Loucy (cell line): ENCODE measurements at regions not wholly inside any gene's neighbourhood (a gene's known extent, or its start where the extent isn't known, plus 50 kb on each side); places are given as distances from the start of the nearest gene placed in this dataset.

Experiments used
- H2AFZ ChIP-seq: fragments of 200-600 bp; sonication (generic); 2 replicates; pipeline ENCODE4 v1.6.0; 2016; ENCODE audit warnings: antibody characterized with exemption, mild to moderate bottlenecking, low read length, moderate library complexity
- H3F3A ChIP-seq: fragments of 200-600 bp; 2 replicates; pipeline ENCODE4 v1.6.0; 2016; ENCODE audit warnings: antibody characterized with exemption, low read depth, mild to moderate bottlenecking
- H3K27me3 ChIP-seq: fragments of 200-600 bp; sonication (generic); 2 replicates; pipeline ENCODE4 v1.6.1; 2014; ENCODE audit warnings: low read length, mild to moderate bottlenecking; ENCODE audit not compliant: insufficient read depth, poor library complexity, severe bottlenecking
- H3K36me3 ChIP-seq: fragments of 200-600 bp; sonication (generic); 2 replicates; pipeline ENCODE4 v1.6.1; 2016; ENCODE audit warnings: low read length; ENCODE audit not compliant: insufficient read depth
- H3K4me1 ChIP-seq: fragments of 200-600 bp; sonication (generic); 2 replicates; pipeline ENCODE4 v1.5.1; 2014; ENCODE audit warnings: low read length, mild to moderate bottlenecking; ENCODE audit not compliant: insufficient read depth, poor library complexity, severe bottlenecking
- H3K4me2 ChIP-seq: fragments of 200-600 bp; sonication (generic); 2 replicates; pipeline ENCODE4 v1.6.0; 2014; ENCODE audit warnings: antibody characterized with exemption, low read length, low read depth, mild to moderate bottlenecking; ENCODE audit not compliant: poor library complexity, severe bottlenecking
- H3K4me3 ChIP-seq: fragments of 200-600 bp; sonication (generic); 2 replicates; pipeline ENCODE4 v1.5.1; 2014; ENCODE audit warnings: low read length, mild to moderate bottlenecking, mixed read lengths; ENCODE audit not compliant: poor library complexity, severe bottlenecking
- H3K79me2 ChIP-seq: fragments of 200-600 bp; sonication (generic); 2 replicates; pipeline ENCODE4 v1.6.1; 2014; ENCODE audit warnings: low read length; ENCODE audit not compliant: insufficient read depth
- H3K9ac ChIP-seq: fragments of 200-600 bp; sonication (generic); 2 replicates; pipeline ENCODE4 v1.6.0; 2014; ENCODE audit warnings: mild to moderate bottlenecking, low read depth, low read length, moderate library complexity; ENCODE audit not compliant: poor library complexity, severe bottlenecking
- H3K9me2 ChIP-seq: fragments of 200-600 bp; sonication (generic); replicated peaks from 2 replicates; pipeline ENCODE4 v1.6.1; 2016; ENCODE audit warnings: low read depth, low read length, mixed read lengths
- H3K9me3 ChIP-seq: fragments of 200-600 bp; sonication (generic); 2 replicates; pipeline ENCODE4 v1.6.1; 2014; ENCODE audit warnings: mild to moderate bottlenecking, antibody characterized with exemption, low read length, low read depth; ENCODE audit not compliant: insufficient read depth
- H4K20me1 ChIP-seq: fragments of 200-600 bp; sonication (generic); 2 replicates; pipeline ENCODE4 v1.6.0; 2014; ENCODE audit warnings: antibody characterized with exemption, low read length, mild to moderate bottlenecking; ENCODE audit not compliant: insufficient read depth, poor library complexity, severe bottlenecking
- EZH2phosphoT487 ChIP-seq: fragments of 200-600 bp; IDR thresholded peaks from 2 replicates; pipeline ENCODE4 v1.6.1; 2018; ENCODE audit warnings: antibody characterized with exemption, mild to moderate bottlenecking, moderate library complexity, borderline replicate concordance
- TF ChIP-seq, protein P1 (sequence below): fragments of 200-600 bp; sonication (generic); conservative IDR thresholded peaks from 2 replicates; pipeline ENCODE4 v1.5.1; 2014; ENCODE audit warnings: mild to moderate bottlenecking, antibody characterized with exemption, low read length

- Histone ChIP-seq H3K4me1 (no peaks in the 10 kb centered on the region), H3K9me3 (no peaks in the 10 kb centered on the region), H3K79me2 (no peaks in the 10 kb centered on the region), H3K4me3 (no peak overlapping the region), H3K36me3 (no peaks in the 10 kb centered on the region), H4K20me1 (no peaks in the 10 kb centered on the region), H2AFZ (no peak overlapping the region), H3K4me2 (no peak overlapping the region), H3K27me3 (no peaks in the 10 kb centered on the region), H3F3A (no peaks in the 10 kb centered on the region), H3K9ac (no peak overlapping the region), H3K9me2 (no peaks in the 10 kb centered on the region)
- TF ChIP-seq, protein P1, sequence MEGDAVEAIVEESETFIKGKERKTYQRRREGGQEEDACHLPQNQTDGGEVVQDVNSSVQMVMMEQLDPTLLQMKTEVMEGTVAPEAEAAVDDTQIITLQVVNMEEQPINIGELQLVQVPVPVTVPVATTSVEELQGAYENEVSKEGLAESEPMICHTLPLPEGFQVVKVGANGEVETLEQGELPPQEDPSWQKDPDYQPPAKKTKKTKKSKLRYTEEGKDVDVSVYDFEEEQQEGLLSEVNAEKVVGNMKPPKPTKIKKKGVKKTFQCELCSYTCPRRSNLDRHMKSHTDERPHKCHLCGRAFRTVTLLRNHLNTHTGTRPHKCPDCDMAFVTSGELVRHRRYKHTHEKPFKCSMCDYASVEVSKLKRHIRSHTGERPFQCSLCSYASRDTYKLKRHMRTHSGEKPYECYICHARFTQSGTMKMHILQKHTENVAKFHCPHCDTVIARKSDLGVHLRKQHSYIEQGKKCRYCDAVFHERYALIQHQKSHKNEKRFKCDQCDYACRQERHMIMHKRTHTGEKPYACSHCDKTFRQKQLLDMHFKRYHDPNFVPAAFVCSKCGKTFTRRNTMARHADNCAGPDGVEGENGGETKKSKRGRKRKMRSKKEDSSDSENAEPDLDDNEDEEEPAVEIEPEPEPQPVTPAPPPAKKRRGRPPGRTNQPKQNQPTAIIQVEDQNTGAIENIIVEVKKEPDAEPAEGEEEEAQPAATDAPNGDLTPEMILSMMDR, result no peak
- TF ChIP-seq EZH2phosphoT487, result no peak
These were observed 339.3 kb downstream of the BCKDHB start for GRCh38 chr6:80445751-80446150.

DNA sequence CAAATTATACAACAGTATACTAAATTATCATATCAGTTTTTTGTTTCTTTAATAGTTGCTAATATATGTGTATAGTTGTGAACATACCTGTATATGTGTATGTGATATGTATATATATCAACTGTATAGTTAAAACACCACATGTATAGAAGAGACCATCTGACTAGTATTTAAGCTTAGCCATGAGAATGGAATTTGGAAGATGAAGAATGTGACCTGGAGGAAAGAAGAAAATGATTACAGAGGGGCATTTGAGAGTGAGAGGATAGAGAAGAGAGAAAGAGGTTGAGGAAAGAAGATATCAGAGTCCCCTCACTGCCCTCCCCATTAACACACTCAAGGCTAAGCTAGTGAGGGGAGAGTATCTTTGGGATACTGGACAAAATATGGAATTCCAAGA is 335.9 kb downstream of the BCKDHB start:
- Histone ChIP-seq H3K4me3 (no peak overlapping the region), H3K36me3 (no peaks in the 10 kb centered on the region), H4K20me1 (no peaks in the 10 kb centered on the region), H3K9ac (no peak overlapping the region), H3K9me3 (no peaks in the 10 kb centered on the region), H3K9me2 (no peaks in the 10 kb centered on the region), H3K27me3 (no peaks in the 10 kb centered on the region), H3K4me2 (no peak overlapping the region), H3F3A (no peaks in the 10 kb centered on the region), H3K4me1 (no peaks in the 10 kb centered on the region), H2AFZ (no peak overlapping the region), H3K79me2 (no peaks in the 10 kb centered on the region)
- TF ChIP-seq, protein P1, result no peak

GRCh38 chr6:80441131-80441530 is 334.7 kb downstream of the BCKDHB start:
- Histone ChIP-seq H3K4me2 (no peak overlapping the region), H3K4me3 (no peak overlapping the region), H3K9ac (no peak overlapping the region), H3F3A (no peaks in the 10 kb centered on the region), H3K27me3 (no peaks in the 10 kb centered on the region), H3K9me3 (no peaks in the 10 kb centered on the region), H3K36me3 (no peaks in the 10 kb centered on the region), H3K79me2 (no peaks in the 10 kb centered on the region), H2AFZ (no peak overlapping the region), H3K9me2 (no peaks in the 10 kb centered on the region), H4K20me1 (no peaks in the 10 kb centered on the region), H3K4me1 (no peaks in the 10 kb centered on the region)
- TF ChIP-seq, protein P1, result no peak
- TF ChIP-seq EZH2phosphoT487, result no peak
